Stimulated activated CD4-positive, alpha-beta T cell treated with anti-CD3 and anti-CD28 coated beads, Interleukin-4, amount 100 ng/mL, for 4 hours (primary cell): ENCODE measurements at regions not wholly inside any gene's neighbourhood (a gene's known extent, or its start where the extent isn't known, plus 50 kb on each side); places are given as distances from the start of the nearest gene placed in this dataset.

ENCODE experiments used
- DNase-seq, 2 experiments: peaks; one replicate each; pipeline ENCODE4 v3.0.0-alpha.2; 2020

DNA sequence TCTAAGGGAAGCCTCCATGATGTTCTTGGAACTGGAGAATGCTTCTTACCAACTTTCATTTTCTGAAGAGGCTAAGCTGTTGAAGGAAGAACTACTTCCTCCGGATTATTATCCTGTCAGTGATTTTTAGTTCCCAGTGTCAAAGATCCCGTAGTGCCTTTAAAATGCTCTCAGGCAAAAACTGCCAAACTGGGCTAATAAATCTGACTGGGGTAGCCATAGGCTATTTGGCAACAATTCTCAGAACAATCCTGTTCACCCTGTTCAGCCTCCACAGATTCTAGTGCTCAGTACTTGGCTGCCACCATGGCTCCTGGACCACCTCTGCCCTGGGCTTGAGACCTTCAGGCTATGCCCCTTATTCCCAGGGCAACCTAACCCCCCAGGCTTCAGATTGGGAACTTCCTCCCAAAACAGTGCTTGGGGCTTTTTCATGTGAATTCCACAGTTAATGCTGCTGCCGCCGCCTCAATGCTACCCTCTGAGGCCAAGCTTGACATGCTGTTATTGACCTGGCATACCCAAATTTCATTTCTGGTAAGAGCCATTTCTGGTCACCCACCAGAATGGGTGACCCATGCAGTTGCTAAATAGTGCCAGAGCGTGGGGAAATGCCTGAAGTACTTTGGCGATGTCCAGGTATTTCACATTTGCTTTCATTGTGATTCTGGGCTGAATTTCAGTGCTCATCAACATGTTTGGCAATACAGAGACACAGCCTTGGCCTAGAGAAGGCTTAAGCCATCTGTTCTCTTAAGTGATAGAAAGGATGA, 110.0 kb upstream of the ARHGAP5 start:
- no peak for DNase-seq

DNA sequence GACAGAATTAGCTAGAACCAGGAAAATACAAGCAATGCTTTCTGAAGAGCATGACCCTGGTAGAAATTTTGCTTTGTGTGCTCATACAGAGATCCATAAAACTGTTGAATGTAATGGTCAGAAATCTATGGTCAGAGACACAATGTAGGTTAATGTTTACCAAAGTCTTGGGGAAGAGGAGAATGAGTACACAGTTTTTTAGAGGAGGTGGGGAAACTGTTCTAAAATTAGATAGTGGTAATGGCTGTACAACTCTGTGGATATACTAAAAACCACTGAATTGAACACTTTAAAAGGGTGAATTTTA, 109.5 kb upstream of the ARHGAP5 start:
- DNase-seq: no peak

DNA sequence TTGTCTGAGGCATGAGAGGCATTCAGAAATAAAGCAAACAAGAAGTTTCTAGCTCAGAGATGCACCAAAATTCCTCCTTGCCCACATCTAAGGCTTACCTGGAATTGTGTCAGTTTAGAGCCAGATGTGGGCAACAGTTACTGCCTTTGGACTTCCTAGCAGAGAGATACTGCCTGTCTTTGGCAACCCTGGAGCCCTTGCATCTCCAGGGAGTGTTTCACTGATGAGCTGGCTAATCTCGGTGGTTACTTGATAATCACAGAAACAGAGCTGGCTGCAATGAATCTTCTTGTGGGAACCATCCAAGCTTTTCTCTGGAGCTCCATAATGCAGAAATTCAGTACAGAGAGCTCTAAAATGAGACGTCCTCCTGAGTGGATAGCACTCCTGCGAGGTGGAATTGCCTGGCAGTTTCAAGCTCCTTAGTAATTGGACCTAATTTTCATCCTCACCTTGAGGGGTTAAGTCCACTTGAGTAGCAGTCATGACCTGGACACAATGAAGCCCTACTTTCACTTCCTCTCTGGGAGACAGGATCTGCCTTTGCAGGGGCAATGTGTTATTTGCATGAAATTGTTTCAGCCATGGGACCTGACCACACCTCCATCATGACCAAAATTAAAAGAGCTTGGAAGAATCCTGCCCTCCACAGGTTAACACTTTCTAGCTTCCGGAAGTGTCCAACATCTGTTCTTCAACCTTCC, 108.8 kb upstream of the ARHGAP5 start:
- no peak for DNase-seq

DNA sequence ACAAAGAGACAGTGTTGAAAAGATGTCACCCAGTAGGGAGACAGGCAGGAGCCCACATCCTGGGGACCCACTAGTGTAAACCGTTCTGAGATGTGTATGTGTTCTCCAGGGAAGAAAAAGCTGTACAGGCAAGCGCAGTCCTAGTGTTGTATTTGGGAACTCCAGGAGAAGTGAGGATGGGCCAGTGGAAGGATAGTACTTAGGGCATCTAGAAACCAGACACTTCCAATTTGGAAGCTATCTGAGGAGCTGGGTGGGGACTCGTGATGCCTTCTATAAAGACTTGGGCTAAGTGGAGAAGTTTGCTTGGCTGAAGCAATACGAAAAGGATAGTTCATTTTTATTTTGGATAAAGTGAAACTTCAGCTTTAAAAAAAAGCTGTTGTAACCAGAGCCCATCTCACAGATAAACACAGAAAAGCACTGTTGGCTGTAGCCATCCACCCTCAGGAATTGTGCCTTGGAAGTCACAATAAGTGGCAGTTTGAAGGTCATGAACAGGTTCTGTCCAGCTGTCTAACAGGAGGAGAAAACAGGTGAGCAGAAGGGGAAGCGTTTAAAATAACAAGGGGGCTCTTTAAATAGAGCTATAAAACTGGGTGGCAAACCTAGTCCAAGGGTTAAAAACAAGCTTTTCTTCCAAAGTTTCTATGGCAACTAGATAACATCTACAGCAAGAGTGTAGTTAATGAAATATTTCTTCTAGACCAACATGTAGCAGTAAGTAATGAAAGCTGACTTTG, 108.0 kb upstream of the ARHGAP5 start:
- DNase-seq: no peak

DNA sequence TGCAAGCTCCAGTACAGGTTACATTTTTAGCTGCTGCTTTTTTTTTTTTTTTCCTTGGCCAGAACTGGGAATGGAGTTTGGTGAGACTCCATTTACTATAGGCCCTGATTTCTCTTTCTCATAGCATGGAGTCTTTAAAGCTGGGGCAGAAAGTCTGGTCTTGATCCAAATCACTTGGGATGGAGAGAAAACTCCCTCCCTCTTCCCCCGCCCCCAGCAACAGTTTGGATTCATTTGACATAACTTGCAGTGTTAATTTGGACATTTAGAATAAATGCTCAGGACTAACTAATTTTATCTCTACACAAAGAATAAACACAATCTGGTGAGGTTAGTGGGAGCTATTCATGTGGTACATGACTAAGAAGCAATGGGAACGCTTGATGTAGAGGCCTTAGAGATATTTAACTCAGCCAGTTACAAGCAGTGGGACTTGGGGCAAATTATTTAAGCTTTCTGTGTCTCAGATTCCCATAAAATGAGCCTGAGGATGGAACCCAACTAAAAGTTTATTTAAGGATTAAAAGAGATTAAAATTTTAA, 107.3 kb upstream of the ARHGAP5 start:
- DNase-seq: no peak

DNA sequence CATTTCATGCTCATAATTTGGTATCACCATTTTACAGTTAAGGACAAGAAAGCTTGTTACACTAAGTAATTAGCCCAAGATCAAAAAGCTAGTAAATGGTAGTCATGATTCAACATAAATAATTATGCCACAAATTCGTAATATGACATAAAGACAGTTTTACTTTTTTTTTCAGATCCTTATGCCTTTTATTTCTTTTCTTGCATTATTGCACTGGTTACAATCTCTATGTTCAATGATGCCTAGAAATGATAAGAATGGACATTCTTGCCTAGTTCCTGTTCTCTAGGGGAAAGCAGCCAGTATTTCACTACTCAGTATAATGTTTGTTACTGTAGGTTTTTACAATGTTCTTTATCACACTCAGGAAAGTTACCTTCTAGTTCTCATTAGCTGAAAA, 106.4 kb upstream of the ARHGAP5 start:
- DNase-seq: no peak

DNA sequence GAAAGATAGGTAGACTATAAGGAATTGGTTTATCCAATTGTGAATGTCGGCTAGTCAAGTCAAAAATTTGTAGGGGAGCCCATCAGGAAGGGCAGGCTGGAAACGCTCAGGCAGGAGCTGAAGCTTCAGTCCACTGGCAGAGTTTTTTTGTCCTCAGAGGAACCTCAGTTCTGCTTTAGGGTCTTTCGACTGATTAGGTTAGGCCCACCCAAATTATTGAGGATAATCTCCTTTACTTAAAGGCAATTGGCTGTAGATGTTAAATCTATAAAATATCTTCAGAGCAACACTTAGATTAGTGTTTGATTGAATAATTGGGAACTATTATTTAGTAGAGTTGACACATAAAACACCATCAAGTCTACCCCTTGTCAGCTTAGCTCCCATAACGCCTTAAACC, 105.5 kb upstream of the ARHGAP5 start:
- no peak for DNase-seq

DNA sequence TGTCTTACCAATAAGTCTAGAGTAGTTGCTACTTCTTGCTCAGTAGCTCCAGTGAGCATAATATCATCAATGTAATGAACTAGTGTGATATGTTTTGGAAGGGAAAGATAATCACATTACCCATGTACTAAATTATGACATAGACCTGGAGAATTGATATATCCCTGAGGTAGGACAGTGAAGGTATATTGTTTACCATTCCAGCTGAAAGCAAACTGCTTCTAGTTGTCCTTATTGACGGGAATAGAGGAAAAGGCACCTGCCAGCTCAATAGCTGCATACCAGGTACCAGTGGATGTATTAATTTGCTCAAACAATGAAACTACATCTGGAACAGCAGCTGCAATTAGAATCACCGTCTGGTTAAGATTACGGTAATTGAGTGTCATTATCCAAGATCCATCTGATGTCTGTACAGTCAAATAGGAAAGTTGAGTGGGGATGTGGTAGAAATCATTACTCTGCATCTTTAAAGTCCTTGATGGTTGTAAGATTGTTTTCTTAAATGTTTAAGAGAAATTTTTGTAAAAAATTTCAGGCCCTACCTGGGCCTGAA, 100.0 kb upstream of the ARHGAP5 start:
- DNase-seq: no peak

DNA sequence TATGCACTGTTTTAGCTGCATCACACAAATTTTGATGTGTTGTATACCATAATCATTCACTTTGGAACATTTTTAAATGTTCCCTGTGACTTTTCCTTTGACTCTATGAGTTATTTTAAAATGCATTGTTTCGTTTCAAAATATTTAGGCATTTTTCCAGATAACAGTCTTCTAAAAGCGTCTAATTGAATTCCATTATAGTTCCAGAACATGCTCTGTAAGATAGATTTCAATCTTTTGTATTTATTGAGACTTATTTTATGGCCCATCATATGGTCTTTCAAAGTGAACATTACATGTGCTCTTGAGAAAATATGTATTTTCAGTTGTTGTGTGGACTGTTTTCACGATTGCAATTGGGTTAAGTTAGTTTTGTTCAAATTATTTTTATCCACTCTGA, 98.7 kb upstream of the ARHGAP5 start:
- DNase-seq: no peak

DNA sequence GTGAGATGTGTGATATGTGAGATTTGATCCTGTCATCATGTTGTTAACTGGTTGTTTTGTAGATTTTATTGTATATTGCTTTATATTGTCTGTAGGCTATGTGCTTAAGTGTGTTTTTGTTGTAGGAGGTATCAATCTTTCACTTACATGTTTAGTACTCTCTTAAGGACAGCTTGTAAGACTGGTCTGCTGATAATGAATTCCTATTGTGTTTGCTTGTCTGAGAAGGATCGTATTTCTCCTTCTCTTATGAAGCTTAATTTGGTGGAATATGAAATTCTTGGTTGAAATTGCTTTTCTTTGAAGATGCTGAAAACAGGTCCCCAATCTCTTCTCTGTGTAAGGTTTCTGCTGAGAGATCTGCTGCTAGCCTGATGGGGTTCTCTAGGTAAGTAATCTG, 94.5 kb upstream of the ARHGAP5 start:
- no peak for DNase-seq

DNA sequence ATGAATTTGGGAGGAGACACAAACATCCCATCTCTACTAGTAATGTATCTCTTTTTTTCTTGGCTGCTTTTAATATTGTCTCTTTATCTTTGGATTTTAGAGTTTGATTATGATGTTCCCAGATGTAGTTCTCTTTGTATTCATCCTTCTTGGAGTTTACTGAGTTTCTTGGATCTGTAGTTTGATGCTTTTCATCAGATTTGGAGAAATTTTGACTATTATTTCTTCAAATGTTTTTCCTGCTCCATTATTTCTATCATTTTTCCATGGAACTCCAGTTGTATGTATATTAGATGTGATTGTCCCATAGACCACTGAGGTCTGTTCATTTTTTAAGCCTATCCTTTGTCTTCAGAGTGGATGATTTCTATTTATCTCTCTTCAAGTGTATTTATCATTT, 90.7 kb upstream of the ARHGAP5 start:
- DNase-seq: no peak

DNA sequence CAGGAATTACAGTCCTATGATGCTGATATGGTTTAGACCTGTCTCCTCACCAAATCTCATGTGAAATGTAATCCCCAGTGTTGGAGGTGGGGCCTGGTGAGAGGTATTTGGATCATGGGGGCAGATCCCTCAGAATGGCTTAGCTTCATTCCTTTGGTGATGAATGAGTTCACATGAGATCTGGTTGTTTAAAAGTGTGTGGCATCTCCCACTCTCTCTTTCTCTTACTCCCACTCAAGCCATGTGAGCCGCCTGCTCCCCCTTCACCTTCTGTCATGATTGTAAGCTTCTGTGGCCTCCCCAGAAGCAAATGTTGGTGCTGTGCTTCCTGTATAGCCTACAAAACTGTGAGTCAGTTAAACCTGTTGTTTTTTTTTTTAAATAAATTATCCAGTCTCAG, 89.4 kb upstream of the ARHGAP5 start:
- DNase-seq: no peak

DNA sequence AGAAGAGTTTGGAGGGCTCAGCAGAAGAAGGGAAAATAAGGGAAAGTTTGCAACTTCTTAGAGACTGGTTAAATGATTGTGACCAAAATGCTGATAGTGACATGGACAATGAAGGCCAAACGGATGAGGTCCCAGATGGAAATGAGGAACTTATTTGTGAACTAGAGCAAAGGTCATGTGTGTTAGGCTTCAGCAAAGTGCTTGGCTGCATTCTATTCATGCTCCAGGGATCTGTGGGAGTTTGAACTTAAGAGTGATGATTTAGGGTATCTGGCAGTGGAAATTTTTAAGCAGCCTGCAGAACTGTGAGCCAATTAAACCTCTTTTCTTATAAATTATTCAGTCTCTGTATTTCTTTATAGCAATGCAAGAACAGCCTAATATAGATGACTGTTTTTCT, 88.9 kb upstream of the ARHGAP5 start:
- DNase-seq: no peak

DNA sequence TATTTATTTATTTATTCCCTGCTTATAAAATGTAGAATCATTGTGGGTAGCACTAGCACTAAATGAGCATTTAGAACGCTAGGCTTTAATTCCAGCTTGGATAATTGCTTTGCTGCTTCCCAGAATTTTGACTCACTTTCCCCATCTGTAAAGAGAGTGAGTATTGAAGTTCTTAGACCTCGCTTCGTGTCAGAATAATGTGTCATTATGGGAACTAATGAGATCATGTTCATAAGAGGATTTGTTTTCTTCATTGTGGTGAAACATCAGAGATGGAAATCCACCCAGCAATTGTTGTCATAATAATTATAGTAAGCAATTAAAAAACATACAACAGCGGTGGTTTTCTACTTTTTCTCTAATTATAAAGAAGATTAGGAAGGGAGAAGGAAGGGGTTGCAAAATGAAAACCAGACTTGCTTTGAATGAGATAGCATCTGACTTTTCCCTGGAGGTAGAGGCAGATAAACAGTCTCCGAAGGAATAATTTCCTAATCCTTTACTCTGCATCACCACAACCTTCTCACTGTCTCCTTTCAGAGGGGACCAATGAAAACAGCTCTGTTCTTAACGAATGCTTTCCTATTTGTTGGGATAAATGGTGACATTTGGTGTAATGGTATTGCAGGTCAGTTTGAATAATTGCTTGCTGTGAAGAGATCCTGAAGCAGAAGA, 86.8 kb upstream of the ARHGAP5 start:
- DNase-seq: no peak

DNA sequence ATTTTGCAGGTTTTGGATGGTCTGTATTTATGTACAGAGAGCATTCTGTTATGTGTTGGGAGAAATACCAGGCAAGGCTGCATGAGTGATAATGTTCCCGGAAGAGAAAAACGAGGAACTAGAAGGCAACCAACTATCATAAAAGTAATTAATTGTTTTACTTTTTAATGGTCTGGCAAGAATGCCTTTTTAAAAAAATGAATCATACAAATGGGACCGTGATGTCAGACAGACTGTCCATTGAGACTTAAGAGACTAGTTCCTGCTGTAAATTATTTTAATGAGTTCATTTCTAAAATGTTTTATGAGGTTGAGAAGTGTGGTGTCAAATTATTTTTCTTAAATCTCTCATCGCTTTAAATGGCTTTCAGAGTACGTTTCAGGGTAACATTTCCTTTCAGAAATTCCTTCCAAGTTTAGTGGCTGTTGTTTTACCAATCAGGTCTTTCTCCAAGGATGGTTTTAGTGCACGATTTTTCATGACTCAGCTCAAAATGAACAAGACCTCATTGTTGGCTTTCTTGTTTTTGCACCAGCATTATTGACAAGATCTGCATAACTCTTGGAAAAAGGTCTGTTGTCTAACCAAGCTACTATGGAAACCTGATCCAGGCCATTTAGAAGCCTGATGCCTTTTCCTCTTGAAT, 86.1 kb upstream of the ARHGAP5 start:
- DNase-seq: no peak

DNA sequence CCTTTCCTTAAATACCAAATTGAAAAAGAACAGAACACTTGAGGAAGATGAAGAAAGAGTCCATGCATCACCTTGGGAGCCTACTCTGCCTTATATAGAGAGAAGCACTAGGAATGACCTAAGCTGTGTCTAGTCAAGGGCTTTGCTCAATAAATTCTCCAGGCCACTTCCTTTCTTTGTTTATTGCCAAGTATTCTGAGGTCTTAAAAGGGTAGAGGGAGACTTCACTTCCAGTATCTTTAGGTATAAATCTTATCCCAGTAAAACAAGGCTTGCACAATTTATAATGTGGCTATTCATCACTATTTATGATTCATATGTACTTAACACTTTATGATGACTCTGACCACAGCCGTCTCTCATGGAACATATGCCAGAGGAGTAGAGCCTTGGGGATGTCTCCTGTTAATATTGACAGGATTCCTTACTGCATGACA, 85.1 kb upstream of the ARHGAP5 start:
- DNase-seq: no peak

DNA sequence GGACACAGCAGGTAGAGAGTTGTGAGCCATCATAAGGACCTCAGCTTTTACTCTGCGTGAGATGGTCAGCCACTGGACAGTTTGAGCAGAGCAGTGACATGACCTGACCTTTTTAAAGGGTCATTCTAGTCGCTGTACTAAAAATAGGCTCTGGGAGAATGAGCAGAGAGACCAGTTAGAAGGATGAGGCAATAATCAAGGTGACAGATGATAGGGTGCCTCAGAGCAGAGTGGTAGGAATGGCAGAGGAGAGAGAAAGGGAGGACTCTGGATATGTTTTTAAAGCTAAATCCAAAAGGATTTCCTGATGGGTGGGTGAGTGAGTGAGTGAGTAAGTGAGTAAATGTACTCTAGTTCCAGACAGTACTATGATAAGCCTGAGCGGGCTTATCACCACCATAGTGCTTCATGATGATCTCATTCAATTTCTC, 83.6 kb upstream of the ARHGAP5 start:
- DNase-seq: no peak

DNA sequence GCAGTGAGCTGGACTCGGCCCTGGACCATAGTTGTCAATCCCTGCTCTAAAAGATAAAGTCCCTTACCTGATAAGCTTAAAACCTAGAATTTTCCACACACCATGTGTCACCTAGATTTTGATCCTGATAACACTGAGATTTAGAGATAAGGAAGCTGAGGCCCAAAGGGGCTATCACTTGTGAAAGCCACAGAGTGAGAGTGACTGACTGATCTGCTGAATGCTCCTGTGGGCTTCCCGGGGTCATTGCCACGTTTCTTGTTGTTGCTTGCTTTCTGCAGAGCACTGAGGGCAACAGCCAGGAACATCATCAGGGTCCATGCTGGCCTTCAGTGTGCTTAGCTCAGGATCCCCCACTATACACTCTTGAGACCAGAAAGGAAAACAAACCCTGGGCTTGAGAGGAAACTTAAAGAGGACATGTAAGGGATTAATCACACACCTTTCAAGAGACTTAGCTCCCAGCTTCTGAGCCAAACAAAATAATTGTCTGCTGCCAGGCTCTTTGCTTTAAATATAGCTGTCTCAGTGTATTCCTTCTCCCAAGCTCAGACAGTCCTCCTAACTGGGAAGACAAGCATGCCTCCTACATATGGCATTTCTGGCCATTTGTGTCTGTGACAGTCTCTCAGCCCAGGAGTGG, 82.6 kb upstream of the ARHGAP5 start:
- DNase-seq: no peak

DNA sequence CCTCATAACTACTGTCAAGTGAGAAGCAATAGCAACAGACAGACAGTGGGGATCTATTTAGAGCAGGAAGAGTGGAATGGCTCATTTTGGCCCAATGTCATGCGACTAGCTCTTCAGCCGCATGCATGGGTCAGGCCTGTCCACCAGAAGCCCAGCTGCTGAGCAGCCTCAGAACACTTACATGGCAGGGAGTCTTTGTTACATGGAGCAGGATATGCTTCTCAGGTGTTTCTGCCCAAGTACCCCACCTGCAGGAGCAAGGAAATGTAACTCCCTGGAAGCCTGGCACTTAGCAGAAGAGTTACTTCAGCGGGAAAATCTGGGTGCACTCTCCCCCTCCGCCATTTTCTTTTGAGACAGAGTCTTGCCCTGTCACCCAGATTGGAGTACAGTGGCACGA, 73.5 kb upstream of the ARHGAP5 start:
- DNase-seq: no peak

DNA sequence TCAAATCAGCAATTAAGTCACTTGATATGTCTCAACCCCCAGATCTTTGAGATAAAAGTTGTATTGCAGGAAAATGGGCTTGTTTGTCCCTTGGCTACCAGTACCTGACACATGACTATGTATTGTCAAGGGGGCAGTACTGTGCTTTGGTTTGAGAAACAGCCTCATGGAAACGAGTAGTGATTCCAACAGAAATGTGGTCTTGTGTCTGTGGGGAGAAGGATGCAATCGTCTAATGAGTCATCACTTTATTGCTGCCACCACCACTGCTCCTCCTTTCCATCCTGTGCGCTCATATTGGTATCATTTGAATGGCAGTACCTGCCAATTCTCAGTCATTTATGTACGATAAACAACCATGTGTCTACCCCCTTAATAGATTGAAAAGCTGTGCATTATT, 72.8 kb upstream of the ARHGAP5 start:
- no peak for DNase-seq

DNA sequence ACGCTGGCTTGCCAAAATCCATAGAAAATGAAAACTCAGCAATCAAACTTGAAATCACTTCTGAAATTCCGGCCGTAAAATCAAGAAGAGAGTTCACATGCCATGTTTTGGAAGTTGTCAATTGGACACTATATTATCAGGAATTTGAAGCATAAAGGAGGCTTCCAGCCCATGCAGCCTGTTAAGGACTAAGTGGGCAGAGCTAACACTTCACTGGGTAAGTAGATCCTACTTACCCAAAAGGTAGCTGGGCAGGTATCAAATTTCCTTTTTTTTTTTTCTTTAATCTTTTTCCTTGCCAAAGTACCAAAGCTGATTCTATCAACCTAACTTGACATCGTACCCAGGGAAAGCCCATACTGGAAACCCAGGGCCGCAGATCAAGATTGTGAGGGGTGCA, 71.5 kb upstream of the ARHGAP5 start:
- DNase-seq: no peak
